ENCODE measurements at regions not wholly inside any gene's neighbourhood (a gene's known extent, or its start where the extent isn't known, plus 50 kb on each side); places are given as distances from the start of the nearest gene placed in this dataset.

DNA sequence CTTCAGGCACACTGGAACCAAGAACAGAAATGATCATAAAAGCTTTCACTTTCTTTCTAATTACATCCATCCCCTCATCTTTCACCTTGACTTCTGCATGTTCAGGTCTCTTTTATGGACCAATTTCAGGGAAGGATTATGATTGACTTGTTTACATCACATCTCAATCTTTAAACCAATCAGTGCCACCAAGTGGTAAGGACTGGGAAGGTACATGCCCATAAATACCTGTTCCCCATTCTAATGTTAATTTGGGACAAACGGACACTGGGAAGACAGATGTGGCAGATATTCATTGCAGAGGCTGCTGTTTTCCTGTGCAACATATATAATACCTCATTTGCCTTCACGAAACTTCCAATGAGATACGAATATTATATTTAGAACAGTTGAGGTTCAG, 978.1 kb downstream of the GALC start:
- TF ChIP-seq, protein P1, sequence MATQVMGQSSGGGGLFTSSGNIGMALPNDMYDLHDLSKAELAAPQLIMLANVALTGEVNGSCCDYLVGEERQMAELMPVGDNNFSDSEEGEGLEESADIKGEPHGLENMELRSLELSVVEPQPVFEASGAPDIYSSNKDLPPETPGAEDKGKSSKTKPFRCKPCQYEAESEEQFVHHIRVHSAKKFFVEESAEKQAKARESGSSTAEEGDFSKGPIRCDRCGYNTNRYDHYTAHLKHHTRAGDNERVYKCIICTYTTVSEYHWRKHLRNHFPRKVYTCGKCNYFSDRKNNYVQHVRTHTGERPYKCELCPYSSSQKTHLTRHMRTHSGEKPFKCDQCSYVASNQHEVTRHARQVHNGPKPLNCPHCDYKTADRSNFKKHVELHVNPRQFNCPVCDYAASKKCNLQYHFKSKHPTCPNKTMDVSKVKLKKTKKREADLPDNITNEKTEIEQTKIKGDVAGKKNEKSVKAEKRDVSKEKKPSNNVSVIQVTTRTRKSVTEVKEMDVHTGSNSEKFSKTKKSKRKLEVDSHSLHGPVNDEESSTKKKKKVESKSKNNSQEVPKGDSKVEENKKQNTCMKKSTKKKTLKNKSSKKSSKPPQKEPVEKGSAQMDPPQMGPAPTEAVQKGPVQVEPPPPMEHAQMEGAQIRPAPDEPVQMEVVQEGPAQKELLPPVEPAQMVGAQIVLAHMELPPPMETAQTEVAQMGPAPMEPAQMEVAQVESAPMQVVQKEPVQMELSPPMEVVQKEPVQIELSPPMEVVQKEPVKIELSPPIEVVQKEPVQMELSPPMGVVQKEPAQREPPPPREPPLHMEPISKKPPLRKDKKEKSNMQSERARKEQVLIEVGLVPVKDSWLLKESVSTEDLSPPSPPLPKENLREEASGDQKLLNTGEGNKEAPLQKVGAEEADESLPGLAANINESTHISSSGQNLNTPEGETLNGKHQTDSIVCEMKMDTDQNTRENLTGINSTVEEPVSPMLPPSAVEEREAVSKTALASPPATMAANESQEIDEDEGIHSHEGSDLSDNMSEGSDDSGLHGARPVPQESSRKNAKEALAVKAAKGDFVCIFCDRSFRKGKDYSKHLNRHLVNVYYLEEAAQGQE (IDR thresholded peaks at IDR 0.05; ENCODE audit: unreplicated experiment) = no peak
- no peak for TF ChIP-seq NANOG (IDR thresholded peaks at IDR 0.05; ENCODE audit: borderline replicate concordance)
- TF ChIP-seq, protein P2, sequence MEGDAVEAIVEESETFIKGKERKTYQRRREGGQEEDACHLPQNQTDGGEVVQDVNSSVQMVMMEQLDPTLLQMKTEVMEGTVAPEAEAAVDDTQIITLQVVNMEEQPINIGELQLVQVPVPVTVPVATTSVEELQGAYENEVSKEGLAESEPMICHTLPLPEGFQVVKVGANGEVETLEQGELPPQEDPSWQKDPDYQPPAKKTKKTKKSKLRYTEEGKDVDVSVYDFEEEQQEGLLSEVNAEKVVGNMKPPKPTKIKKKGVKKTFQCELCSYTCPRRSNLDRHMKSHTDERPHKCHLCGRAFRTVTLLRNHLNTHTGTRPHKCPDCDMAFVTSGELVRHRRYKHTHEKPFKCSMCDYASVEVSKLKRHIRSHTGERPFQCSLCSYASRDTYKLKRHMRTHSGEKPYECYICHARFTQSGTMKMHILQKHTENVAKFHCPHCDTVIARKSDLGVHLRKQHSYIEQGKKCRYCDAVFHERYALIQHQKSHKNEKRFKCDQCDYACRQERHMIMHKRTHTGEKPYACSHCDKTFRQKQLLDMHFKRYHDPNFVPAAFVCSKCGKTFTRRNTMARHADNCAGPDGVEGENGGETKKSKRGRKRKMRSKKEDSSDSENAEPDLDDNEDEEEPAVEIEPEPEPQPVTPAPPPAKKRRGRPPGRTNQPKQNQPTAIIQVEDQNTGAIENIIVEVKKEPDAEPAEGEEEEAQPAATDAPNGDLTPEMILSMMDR (conservative IDR thresholded peaks at IDR 0.05; ENCODE audit: low read depth in 2 of 2) = peak; percentile 38 to 49; a peak in 3 of 4 replicates
- no peak overlapping the region for H3K27ac Mint-ChIP-seq
- ATAC-seq (no peak; the same call in 2 of the 3 replicates), DNase-seq (ENCODE audit: low spot score) (peak; percentile 13)
- no peak overlapping the region for H3K4me2 ChIP-seq
- peaks cover 6% of the 10 kb centered on the region for H3K4me1 Mint-ChIP-seq
- H3K4me3 ChIP-seq = no peak overlapping the region
- H3K27me3 Mint-ChIP-seq (ENCODE audit: insufficient read depth, low read depth, poor library complexity) = peaks cover 2% of the 10 kb centered on the region
- no peaks in the 10 kb centered on the region for H3F3A ChIP-seq (replicated peaks; ENCODE audit: low read depth)
- H3K9me3 Mint-ChIP-seq = no peaks in the 10 kb centered on the region
- no peaks in the 10 kb centered on the region for H3K9me2 ChIP-seq (ENCODE audit: insufficient read depth)
- H4K20me1 ChIP-seq (replicated peaks; ENCODE audit: insufficient read depth) = no peaks in the 10 kb centered on the region
- H2AFZ ChIP-seq = no peak overlapping the region
- no peaks in the 10 kb centered on the region for H3K36me3 Mint-ChIP-seq (ENCODE audit: low read depth)
- H3K4me3 Mint-ChIP-seq = no peak overlapping the region
- H3K4me1 ChIP-seq (ENCODE audit: insufficient read depth) = peaks cover 3% of the 10 kb centered on the region; the same call in 1 of the 2 replicates
- no peaks in the 10 kb centered on the region for H3K79me2 ChIP-seq (replicated peaks; ENCODE audit: insufficient read depth)
- H3K27me3 ChIP-seq (ENCODE audit: insufficient read depth) = peaks cover 27% of the 10 kb centered on the region
- no peak overlapping the region for H3K27ac ChIP-seq (ENCODE audit: low read depth)
- H3K36me3 ChIP-seq (ENCODE audit: insufficient read depth) = no peaks in the 10 kb centered on the region

DNA sequence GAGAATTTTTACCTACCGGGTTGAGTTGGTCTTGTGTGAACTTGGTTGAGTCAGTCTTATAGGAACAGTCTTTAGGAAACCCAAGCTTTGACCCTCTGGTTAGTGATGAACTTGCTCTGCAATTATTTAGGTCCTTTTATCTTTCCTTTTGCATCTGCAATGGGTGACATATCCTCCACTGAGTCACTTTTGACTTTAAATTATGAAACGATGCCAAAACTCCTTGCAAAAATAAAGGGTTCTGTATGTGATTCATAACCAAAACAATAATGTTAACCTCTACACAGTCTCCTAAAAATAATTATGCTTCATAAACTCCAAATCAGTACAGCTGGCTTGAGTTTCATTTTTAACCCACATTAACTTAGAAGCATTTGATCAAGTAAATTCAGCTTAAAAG, 979.4 kb downstream of the GALC start:
- Histone ChIP-seq H3K36me3 (ENCODE audit: insufficient read depth) (no peaks in the 10 kb centered on the region), H3K27ac (ENCODE audit: low read depth) (no peak overlapping the region), H3K4me1 (ENCODE audit: insufficient read depth) (peaks cover 7% of the 10 kb centered on the region), H4K20me1 (replicated peaks; ENCODE audit: insufficient read depth) (no peaks in the 10 kb centered on the region), H3K4me2 (no peak overlapping the region), H3K79me2 (replicated peaks; ENCODE audit: insufficient read depth) (no peaks in the 10 kb centered on the region), H3K4me3 (no peak overlapping the region), H3K9me2 (ENCODE audit: insufficient read depth) (no peaks in the 10 kb centered on the region), H3F3A (replicated peaks; ENCODE audit: low read depth) (no peaks in the 10 kb centered on the region), H2AFZ (no peak overlapping the region), H3K27me3 (ENCODE audit: insufficient read depth) (peaks cover 25% of the 10 kb centered on the region)
- TF ChIP-seq EZH2 (IDR thresholded peaks at IDR 0.05; ENCODE audit: low read depth, unreplicated experiment) (no peak), EZH2phosphoT487 (IDR thresholded peaks at IDR 0.05; ENCODE audit: unreplicated experiment) (no peak), ZNF114 (CRISPR knock-in tag; IDR thresholded peaks at IDR 0.05) (no peak), NANOG (IDR thresholded peaks at IDR 0.05; ENCODE audit: borderline replicate concordance) (no peak)
- TF ChIP-seq, protein P3, sequence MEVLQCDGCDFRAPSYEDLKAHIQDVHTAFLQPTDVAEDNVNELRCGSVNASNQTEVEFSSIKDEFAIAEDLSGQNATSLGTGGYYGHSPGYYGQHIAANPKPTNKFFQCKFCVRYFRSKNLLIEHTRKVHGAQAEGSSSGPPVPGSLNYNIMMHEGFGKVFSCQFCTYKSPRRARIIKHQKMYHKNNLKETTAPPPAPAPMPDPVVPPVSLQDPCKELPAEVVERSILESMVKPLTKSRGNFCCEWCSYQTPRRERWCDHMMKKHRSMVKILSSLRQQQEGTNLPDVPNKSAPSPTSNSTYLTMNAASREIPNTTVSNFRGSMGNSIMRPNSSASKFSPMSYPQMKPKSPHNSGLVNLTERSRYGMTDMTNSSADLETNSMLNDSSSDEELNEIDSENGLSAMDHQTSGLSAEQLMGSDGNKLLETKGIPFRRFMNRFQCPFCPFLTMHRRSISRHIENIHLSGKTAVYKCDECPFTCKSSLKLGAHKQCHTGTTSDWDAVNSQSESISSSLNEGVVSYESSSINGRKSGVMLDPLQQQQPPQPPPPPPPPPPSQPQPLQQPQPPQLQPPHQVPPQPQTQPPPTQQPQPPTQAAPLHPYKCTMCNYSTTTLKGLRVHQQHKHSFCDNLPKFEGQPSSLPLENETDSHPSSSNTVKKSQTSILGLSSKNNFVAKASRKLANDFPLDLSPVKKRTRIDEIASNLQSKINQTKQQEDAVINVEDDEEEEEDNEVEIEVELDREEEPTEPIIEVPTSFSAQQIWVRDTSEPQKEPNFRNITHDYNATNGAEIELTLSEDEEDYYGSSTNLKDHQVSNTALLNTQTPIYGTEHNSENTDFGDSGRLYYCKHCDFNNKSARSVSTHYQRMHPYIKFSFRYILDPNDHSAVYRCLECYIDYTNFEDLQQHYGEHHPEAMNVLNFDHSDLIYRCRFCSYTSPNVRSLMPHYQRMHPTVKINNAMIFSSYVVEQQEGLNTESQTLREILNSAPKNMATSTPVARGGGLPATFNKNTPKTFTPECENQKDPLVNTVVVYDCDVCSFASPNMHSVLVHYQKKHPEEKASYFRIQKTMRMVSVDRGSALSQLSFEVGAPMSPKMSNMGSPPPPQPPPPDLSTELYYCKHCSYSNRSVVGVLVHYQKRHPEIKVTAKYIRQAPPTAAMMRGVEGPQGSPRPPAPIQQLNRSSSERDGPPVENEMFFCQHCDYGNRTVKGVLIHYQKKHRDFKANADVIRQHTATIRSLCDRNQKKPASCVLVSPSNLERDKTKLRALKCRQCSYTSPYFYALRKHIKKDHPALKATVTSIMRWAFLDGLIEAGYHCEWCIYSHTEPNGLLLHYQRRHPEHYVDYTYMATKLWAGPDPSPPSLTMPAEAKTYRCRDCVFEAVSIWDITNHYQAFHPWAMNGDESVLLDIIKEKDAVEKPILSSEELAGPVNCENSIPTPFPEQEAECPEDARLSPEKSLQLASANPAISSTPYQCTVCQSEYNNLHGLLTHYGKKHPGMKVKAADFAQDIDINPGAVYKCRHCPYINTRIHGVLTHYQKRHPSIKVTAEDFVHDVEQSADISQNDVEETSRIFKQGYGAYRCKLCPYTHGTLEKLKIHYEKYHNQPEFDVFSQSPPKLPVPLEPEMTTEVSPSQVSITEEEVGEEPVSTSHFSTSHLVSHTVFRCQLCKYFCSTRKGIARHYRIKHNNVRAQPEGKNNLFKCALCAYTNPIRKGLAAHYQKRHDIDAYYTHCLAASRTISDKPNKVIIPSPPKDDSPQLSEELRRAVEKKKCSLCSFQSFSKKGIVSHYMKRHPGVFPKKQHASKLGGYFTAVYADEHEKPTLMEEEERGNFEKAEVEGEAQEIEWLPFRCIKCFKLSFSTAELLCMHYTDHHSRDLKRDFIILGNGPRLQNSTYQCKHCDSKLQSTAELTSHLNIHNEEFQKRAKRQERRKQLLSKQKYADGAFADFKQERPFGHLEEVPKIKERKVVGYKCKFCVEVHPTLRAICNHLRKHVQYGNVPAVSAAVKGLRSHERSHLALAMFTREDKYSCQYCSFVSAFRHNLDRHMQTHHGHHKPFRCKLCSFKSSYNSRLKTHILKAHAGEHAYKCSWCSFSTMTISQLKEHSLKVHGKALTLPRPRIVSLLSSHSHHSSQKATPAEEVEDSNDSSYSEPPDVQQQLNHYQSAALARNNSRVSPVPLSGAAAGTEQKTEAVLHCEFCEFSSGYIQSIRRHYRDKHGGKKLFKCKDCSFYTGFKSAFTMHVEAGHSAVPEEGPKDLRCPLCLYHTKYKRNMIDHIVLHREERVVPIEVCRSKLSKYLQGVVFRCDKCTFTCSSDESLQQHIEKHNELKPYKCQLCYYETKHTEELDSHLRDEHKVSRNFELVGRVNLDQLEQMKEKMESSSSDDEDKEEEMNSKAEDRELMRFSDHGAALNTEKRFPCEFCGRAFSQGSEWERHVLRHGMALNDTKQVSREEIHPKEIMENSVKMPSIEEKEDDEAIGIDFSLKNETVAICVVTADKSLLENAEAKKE (CRISPR knock-in tag; IDR thresholded peaks at IDR 0.05) = no peak
- H3K4me1 Mint-ChIP-seq = peaks cover 10% of the 10 kb centered on the region
- H3K4me3 Mint-ChIP-seq = no peak overlapping the region
- ATAC-seq (no peak), DNase-seq (ENCODE audit: low spot score) (no peak)
- H3K27me3 Mint-ChIP-seq (ENCODE audit: insufficient read depth, low read depth, poor library complexity) = peaks cover 2% of the 10 kb centered on the region
- H3K36me3 Mint-ChIP-seq (ENCODE audit: low read depth) = no peaks in the 10 kb centered on the region
- H3K9me3 Mint-ChIP-seq = no peaks in the 10 kb centered on the region
- no peak overlapping the region for H3K27ac Mint-ChIP-seq

All from GM23338 (cell line).